Endodermal cell (in vitro differentiated cells): ENCODE measurements at regions not wholly inside any gene's neighbourhood (a gene's known extent, or its start where the extent isn't known, plus 50 kb on each side); places are given as distances from the start of the nearest gene placed in this dataset.

Source experiments
- DNase-seq: peaks from one replicate; pipeline ENCODE4 v3.0.0-alpha.2; 2017
- H3K27ac ChIP-seq: 2 replicates; pipeline ENCODE4 v1.5.1; 2013; ENCODE audit warnings: mild to moderate bottlenecking, low read depth, low read length, moderate library complexity
- H3K27me3 ChIP-seq: 2 replicates; pipeline ENCODE4 v1.6.1; 2013; ENCODE audit warnings: mild to moderate bottlenecking, low read length, moderate library complexity; ENCODE audit not compliant: insufficient read depth, control insufficient read depth, poor library complexity, severe bottlenecking
- H3K36me3 ChIP-seq: 2 replicates; pipeline ENCODE4 v1.7.0; 2013; ENCODE audit warnings: mild to moderate bottlenecking, low read length, moderate library complexity; ENCODE audit not compliant: control insufficient read depth, insufficient read depth
- H3K4me1 ChIP-seq: one replicate; pipeline ENCODE4 v1.7.0; 2013; ENCODE audit warnings: low read length; ENCODE audit not compliant: control insufficient read depth, insufficient read depth
- H3K4me3 ChIP-seq: 2 replicates; pipeline ENCODE4 v1.5.1; 2013; ENCODE audit warnings: mild to moderate bottlenecking, low read length, moderate library complexity
- H3K9ac ChIP-seq: 2 replicates; pipeline ENCODE4 v1.6.1; 2013; ENCODE audit warnings: mild to moderate bottlenecking, low read length, moderate library complexity; ENCODE audit not compliant: poor library complexity, severe bottlenecking; ENCODE audit errors: extremely low read depth
- H3K9me3 ChIP-seq: 2 replicates; pipeline ENCODE4 v1.6.1; 2013; ENCODE audit warnings: mild to moderate bottlenecking, low read length, moderate library complexity; ENCODE audit not compliant: control insufficient read depth
- H3K27ac Mint-ChIP-seq: 2 replicates; pipeline ENCODE4 v1.8.0; 2020; ENCODE audit warnings: mixed read lengths
- H3K27me3 Mint-ChIP-seq: 2 replicates; pipeline ENCODE4 v1.8.0; 2021; ENCODE audit warnings: mild to moderate bottlenecking, mixed read lengths; ENCODE audit not compliant: insufficient read depth
- H3K36me3 Mint-ChIP-seq: 2 replicates; pipeline ENCODE4 v1.8.0; 2020; ENCODE audit warnings: low read depth, mixed read lengths
- H3K4me1 Mint-ChIP-seq: 2 replicates; pipeline ENCODE4 v1.8.0; 2020; ENCODE audit warnings: mixed read lengths
- H3K4me3 Mint-ChIP-seq: 2 replicates; pipeline ENCODE4 v1.8.0; 2020; ENCODE audit warnings: mild to moderate bottlenecking, moderate library complexity, mixed read lengths
- H3K9me3 Mint-ChIP-seq: 2 replicates; pipeline ENCODE4 v1.8.0; 2020; ENCODE audit warnings: mild to moderate bottlenecking, mixed read lengths
- CTCF ChIP-seq: fragments of 200-600 bp; sonication (generic); conservative IDR thresholded peaks from 2 replicates; pipeline ENCODE4 v1.5.0; 2021; ENCODE audit warnings: antibody characterized with exemption, mild to moderate bottlenecking
- WGBS, 2 experiments: methylation state at CpG; one replicate each; pipeline versions ENCODE4 v1.1.5 to v1.1.7; 2013; ENCODE audit warnings: missing lambda C conversion rate in 2 of 2, mixed read lengths in 1 of 2; ENCODE audit not compliant: insufficient coverage in 1 of 2, insufficient read length in 1 of 2; 5-methylcytosine and 5-hydroxymethylcytosine counted together

- Mint-ChIP-seq H3K27ac (no peak overlapping the region), H3K9me3 (peaks cover 5% of the 10 kb centered on the region), H3K36me3 (no peaks in the 10 kb centered on the region), H3K4me3 (no peak overlapping the region), H3K27me3 (no peaks in the 10 kb centered on the region), H3K4me1 (no peaks in the 10 kb centered on the region)
- H3K9me3 ChIP-seq, result no peaks in the 10 kb centered on the region
- H3K27ac ChIP-seq, result no peak overlapping the region
- H3K36me3 ChIP-seq, result no peaks in the 10 kb centered on the region
- no peak overlapping the region for H3K4me3 ChIP-seq
- no peaks in the 10 kb centered on the region for H3K27me3 ChIP-seq
- H3K4me1 ChIP-seq, result no peaks in the 10 kb centered on the region
- WGBS, 2 experiments, result 72 to 86% methylated on average over 2 to 3 of the region's 3 CpGs
- no peak for TF ChIP-seq CTCF
- no peak overlapping the region for H3K9ac ChIP-seq
- DNase-seq, result no peak
Observed at GRCh38 chr10:57320416-57320815, 947.3 kb downstream of the IPMK start.

GRCh38 chr10:57314046-57314445 is 953.0 kb upstream of the ZWINT start:
- no peaks in the 10 kb centered on the region for H3K36me3 Mint-ChIP-seq
- H3K9me3 ChIP-seq, result no peaks in the 10 kb centered on the region
- no peak overlapping the region for H3K4me3 Mint-ChIP-seq
- no peaks in the 10 kb centered on the region for H3K36me3 ChIP-seq
- H3K4me1 Mint-ChIP-seq, result no peaks in the 10 kb centered on the region
- H3K9ac ChIP-seq, result no peak overlapping the region
- TF ChIP-seq CTCF, result no peak
- H3K27ac ChIP-seq, result no peak overlapping the region
- no peaks in the 10 kb centered on the region for H3K9me3 Mint-ChIP-seq
- DNase-seq, result no peak
- no peak overlapping the region for H3K4me3 ChIP-seq
- H3K27me3 ChIP-seq, result no peaks in the 10 kb centered on the region
- no peaks in the 10 kb centered on the region for H3K4me1 ChIP-seq
- no peaks in the 10 kb centered on the region for H3K27me3 Mint-ChIP-seq
- H3K27ac Mint-ChIP-seq, result no peak overlapping the region

GRCh38 chr10:57303566-57303965 is 942.5 kb upstream of the ZWINT start:
- Histone ChIP-seq H3K4me1 (no peaks in the 10 kb centered on the region), H3K4me3 (no peak overlapping the region), H3K27me3 (no peaks in the 10 kb centered on the region), H3K36me3 (no peaks in the 10 kb centered on the region), H3K9me3 (no peaks in the 10 kb centered on the region), H3K27ac (no peak overlapping the region), H3K9ac (no peak overlapping the region)
- Mint-ChIP-seq H3K4me1 (no peaks in the 10 kb centered on the region), H3K4me3 (no peak overlapping the region), H3K9me3 (no peaks in the 10 kb centered on the region), H3K36me3 (no peaks in the 10 kb centered on the region), H3K27me3 (no peaks in the 10 kb centered on the region), H3K27ac (no peak overlapping the region)
- DNase-seq, result no peak
- WGBS, 2 experiments, result 71 to 83% methylated on average over 1 to 2 of the region's 3 CpGs
- no peak for TF ChIP-seq CTCF
